HEK293 (cell line): ENCODE measurements at regions not wholly inside any gene's neighbourhood (a gene's known extent, or its start where the extent isn't known, plus 50 kb on each side); places are given as distances from the start of the nearest gene placed in this dataset.

Source experiments
- CTCF ChIA-PET: fragments of 350-600 bp; formaldehyde crosslinking; extraction: SDS; loops from one replicate; lab custom pipeline; 2021; ENCODE audit warnings: antibody characterized with exemption; lab: Yijun Ruan, JAX
- POLR2A ChIA-PET: fragments of 300-600 bp; formaldehyde crosslinking; extraction: SDS; loops from one replicate; lab custom pipeline; 2020; ENCODE audit warnings: antibody characterized with exemption, inconsistent platforms; lab: Yijun Ruan, JAX
- H3K27ac ChIP-seq: fragments of 200-500 bp; sonication (Bioruptor generic); 2 replicates; pipeline ENCODE4 v1.5.1; 2014; ENCODE audit warnings: low read depth, low read length, control low read depth, inconsistent platforms; ENCODE audit errors: extremely low read depth
- H3K36me3 ChIP-seq, 2 experiments: fragments of 200-500 bp in 1 of 2; sonication (Bioruptor generic) in 1 of 2; 1 replicate in 1 of 2; 2 replicates in 1 of 2; pipeline ENCODE4 v1.5.1; 2014 to 2017; ENCODE audit warnings: inconsistent platforms in 2 of 2, low read length in 2 of 2; ENCODE audit not compliant: control insufficient read depth in 2 of 2, insufficient read depth in 1 of 2
- H3K4me1 ChIP-seq: fragments of 200-500 bp; sonication (Bioruptor generic); 2 replicates; pipeline ENCODE4 v1.5.1; 2014; ENCODE audit warnings: mild to moderate bottlenecking, low read length, inconsistent platforms; ENCODE audit not compliant: control insufficient read depth, insufficient read depth
- H3K4me3 ChIP-seq: 2 replicates; pipeline ENCODE4 v1.5.1; 2011; ENCODE audit warnings: low read depth, mild to moderate bottlenecking, control low read depth, low read length, moderate library complexity
- H3K9me3 ChIP-seq: fragments of 200-500 bp; sonication (Bioruptor generic); 2 replicates; pipeline ENCODE4 v1.5.1; 2014; ENCODE audit warnings: low read depth, low read length, inconsistent platforms; ENCODE audit not compliant: control insufficient read depth, insufficient read depth
- BCL11B ChIP-seq: fragments of 450-650 bp; formaldehyde crosslinking; IDR thresholded peaks from 2 replicates; pipeline ENCODE4 v1.5.1; 2016; ENCODE audit warnings: low read depth, missing biosample characterization, missing genetic modification characterization
- KLF10 ChIP-seq: fragments of 450-650 bp; IDR thresholded peaks from 2 replicates; pipeline ENCODE4 v1.5.1; 2018; ENCODE audit warnings: missing biosample characterization, mild to moderate bottlenecking, missing genetic modification characterization
- KLF17 ChIP-seq: fragments of 450-650 bp; formaldehyde crosslinking; IDR thresholded peaks from 2 replicates; pipeline ENCODE4 v1.5.1; 2016; ENCODE audit warnings: missing biosample characterization, missing genetic modification characterization
- MEIS1 ChIP-seq: sonication (generic); formaldehyde crosslinking; IDR thresholded peaks from 2 replicates; pipeline ENCODE4 v1.8.1; 2022; ENCODE audit warnings: missing genetic modification reagents, mild to moderate bottlenecking, borderline replicate concordance
- MZF1 ChIP-seq: fragments of 450-650 bp; formaldehyde crosslinking; IDR thresholded peaks from 2 replicates; pipeline ENCODE4 v1.5.1; 2017; ENCODE audit warnings: missing biosample characterization, missing genetic modification characterization, borderline replicate concordance
- TRIM28 ChIP-seq: IDR thresholded peaks from 2 replicates; pipeline ENCODE4 v1.6.1; 2011; ENCODE audit warnings: low read length, control low read depth, borderline replicate concordance
- ZBTB26 ChIP-seq: fragments of 450-650 bp; formaldehyde crosslinking; optimal IDR thresholded peaks from 2 replicates; pipeline ENCODE3; 2016; ENCODE audit warnings: missing biosample characterization, mild to moderate bottlenecking, missing genetic modification characterization
- ZFP3 ChIP-seq: fragments of 450-650 bp; formaldehyde crosslinking; IDR thresholded peaks from 2 replicates; pipeline ENCODE4 v1.5.1; 2016; ENCODE audit warnings: low read depth, missing biosample characterization, missing genetic modification characterization
- ZNF114 ChIP-seq: fragments of 450-650 bp; formaldehyde crosslinking; IDR thresholded peaks from 2 replicates; pipeline ENCODE4 v1.5.0; 2017; ENCODE audit warnings: missing biosample characterization, missing genetic modification characterization
- ZNF148 ChIP-seq: fragments of 450-650 bp; formaldehyde crosslinking; IDR thresholded peaks from 2 replicates; pipeline ENCODE4 v1.5.0; 2017; ENCODE audit warnings: missing biosample characterization, missing genetic modification characterization, borderline replicate concordance
- ZNF19 ChIP-seq: fragments of 450-650 bp; formaldehyde crosslinking; IDR thresholded peaks from 2 replicates; pipeline ENCODE4; 2016; ENCODE audit warnings: missing biosample characterization, missing genetic modification characterization, low read depth
- ZNF211 ChIP-seq: fragments of 450-650 bp; formaldehyde crosslinking; IDR thresholded peaks from 2 replicates; pipeline ENCODE4 v1.5.1; 2016; ENCODE audit warnings: low read depth, missing biosample characterization, missing genetic modification characterization
- ZNF24 ChIP-seq: fragments of 450-650 bp; formaldehyde crosslinking; IDR thresholded peaks from 2 replicates; pipeline ENCODE4 v1.5.1; 2016; ENCODE audit warnings: missing biosample characterization, missing genetic modification characterization
- ZNF280C ChIP-seq: fragments of 450-650 bp; formaldehyde crosslinking; IDR thresholded peaks from 2 replicates; pipeline ENCODE4 v1.5.1; 2016; ENCODE audit warnings: missing biosample characterization, missing genetic modification characterization
- ZNF311 ChIP-seq: fragments of 450-650 bp; formaldehyde crosslinking; IDR thresholded peaks from 2 replicates; pipeline ENCODE4 v1.5.1; 2017; ENCODE audit warnings: missing biosample characterization, missing genetic modification characterization, borderline replicate concordance
- ZNF48 ChIP-seq: fragments of 450-650 bp; formaldehyde crosslinking; IDR thresholded peaks from 2 replicates; pipeline ENCODE4 v1.5.1; 2016; ENCODE audit warnings: missing biosample characterization, missing genetic modification characterization
- ZNF488 ChIP-seq: fragments of 450-650 bp; formaldehyde crosslinking; IDR thresholded peaks from 2 replicates; pipeline ENCODE4 v1.5.1; 2016; ENCODE audit warnings: missing biosample characterization, missing genetic modification characterization
- ZNF513 ChIP-seq: fragments of 450-650 bp; IDR thresholded peaks from 2 replicates; pipeline ENCODE4 v1.5.1; 2018; ENCODE audit warnings: missing biosample characterization, missing genetic modification characterization
- ZNF580 ChIP-seq: fragments of 450-650 bp; formaldehyde crosslinking; IDR thresholded peaks from 2 replicates; pipeline ENCODE4 v1.5.1; 2016; ENCODE audit warnings: missing biosample characterization, missing genetic modification characterization
- ZSCAN4 ChIP-seq: fragments of 450-650 bp; formaldehyde crosslinking; IDR thresholded peaks from 2 replicates; pipeline ENCODE4 v1.5.1; 2017; ENCODE audit warnings: missing biosample characterization, missing genetic modification characterization

GRCh38 chr4:154030746-154031145 lies 241.9 kb upstream of the SFRP2 start (continued):
- no peak for TF ChIP-seq ZBTB26 (tag by site-specific recombination)
- 0 out of 2 replicates have a peak, but pooled peaks have one; percentile 38 for TF ChIP-seq ZNF24
- peak; percentile 59; the same call in 1 of the 2 replicates for TF ChIP-seq MZF1 (tag by site-specific recombination)
- TF ChIP-seq, all 188 proteins: peak for 28

- CTCF ChIA-PET, result no interaction called here
- Histone ChIP-seq H3K27ac (no peak overlapping the region), H3K9me3 (no peaks in the 10 kb centered on the region), H3K36me3 (no peaks in the 10 kb centered on the region), H3K4me1 (peaks cover 13% of the 10 kb centered on the region), H3K4me3 (no peak overlapping the region)
- POLR2A ChIA-PET, result interaction anchor here (1.2 kb wide), 1 partner anchor 9 kb away, joined by 4 read pairs; no protein-coding TSS in a partner anchor
- no peak for TF ChIP-seq MEIS1 (CRISPR knock-in tag)
- no peak for TF ChIP-seq TRIM28
- no peak for TF ChIP-seq BCL11B (tag by site-specific recombination)
- TF ChIP-seq KLF17 (tag by site-specific recombination), result no peak
- TF ChIP-seq ZNF19 (tag by site-specific recombination), result no peak
- no peak for TF ChIP-seq ZNF148 (tag by site-specific recombination)
- no peak for TF ChIP-seq ZFP3 (tag by site-specific recombination)
- TF ChIP-seq, all 188 proteins: peak for 0
Observed at GRCh38 chr4:154030152-154030551, 241.3 kb upstream of the SFRP2 start.

- H3K4me3 ChIP-seq, result no peak overlapping the region
- no peak overlapping the region for H3K27ac ChIP-seq
- no peaks in the 10 kb centered on the region for H3K9me3 ChIP-seq
- no peak for TF ChIP-seq ZNF48 (tag by site-specific recombination)
- no peak for TF ChIP-seq ZNF580 (tag by site-specific recombination)
- no peak for TF ChIP-seq ZNF280C (tag by site-specific recombination)
- no peak for TF ChIP-seq ZNF114 (tag by site-specific recombination)
- no peak for TF ChIP-seq ZNF488 (tag by site-specific recombination)
- no peak for TF ChIP-seq KLF10 (tag by site-specific recombination)
- no peak for TF ChIP-seq ZSCAN4 (tag by site-specific recombination)
- TF ChIP-seq ZNF311 (tag by site-specific recombination), result no peak
- no peak for TF ChIP-seq ZNF513
- TF ChIP-seq ZNF211 (tag by site-specific recombination), result no peak
- ChIA-PET CTCF (no interaction called here), POLR2A (no interaction called here)
- peaks cover 13% of the 10 kb centered on the region for H3K4me1 ChIP-seq
- H3K36me3 ChIP-seq, result no peaks in the 10 kb centered on the region
Observed at GRCh38 chr4:154029171-154029570, 240.3 kb upstream of the SFRP2 start.
